COR-L47 (cell line): ENCODE measurements at regions not wholly inside any gene's neighbourhood (a gene's known extent, or its start where the extent isn't known, plus 50 kb on each side); places are given as distances from the start of the nearest gene placed in this dataset.

ENCODE experiments used
- DNase-seq: peaks from one replicate; lab custom pipeline; 2025; lab: John Stamatoyannopoulos, UW

DNA sequence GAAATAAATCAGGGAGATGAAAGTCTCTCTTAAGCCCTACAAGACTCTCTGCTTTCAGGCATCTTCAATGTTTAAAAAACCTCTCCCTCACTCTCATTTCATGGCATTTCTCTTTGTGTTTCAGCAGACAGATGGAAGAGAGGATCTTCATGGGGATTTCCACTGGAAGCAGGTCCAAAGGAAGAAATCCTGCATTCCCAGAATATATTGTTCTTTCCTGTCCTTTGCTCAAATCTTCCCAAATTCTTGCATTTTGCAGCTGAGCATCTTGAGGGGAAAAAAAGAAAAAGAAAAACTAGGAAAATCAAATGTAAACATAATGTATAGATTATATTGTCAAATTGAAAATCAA is 382.2 kb downstream of the ENC1 start:
- no peak for DNase-seq

DNA sequence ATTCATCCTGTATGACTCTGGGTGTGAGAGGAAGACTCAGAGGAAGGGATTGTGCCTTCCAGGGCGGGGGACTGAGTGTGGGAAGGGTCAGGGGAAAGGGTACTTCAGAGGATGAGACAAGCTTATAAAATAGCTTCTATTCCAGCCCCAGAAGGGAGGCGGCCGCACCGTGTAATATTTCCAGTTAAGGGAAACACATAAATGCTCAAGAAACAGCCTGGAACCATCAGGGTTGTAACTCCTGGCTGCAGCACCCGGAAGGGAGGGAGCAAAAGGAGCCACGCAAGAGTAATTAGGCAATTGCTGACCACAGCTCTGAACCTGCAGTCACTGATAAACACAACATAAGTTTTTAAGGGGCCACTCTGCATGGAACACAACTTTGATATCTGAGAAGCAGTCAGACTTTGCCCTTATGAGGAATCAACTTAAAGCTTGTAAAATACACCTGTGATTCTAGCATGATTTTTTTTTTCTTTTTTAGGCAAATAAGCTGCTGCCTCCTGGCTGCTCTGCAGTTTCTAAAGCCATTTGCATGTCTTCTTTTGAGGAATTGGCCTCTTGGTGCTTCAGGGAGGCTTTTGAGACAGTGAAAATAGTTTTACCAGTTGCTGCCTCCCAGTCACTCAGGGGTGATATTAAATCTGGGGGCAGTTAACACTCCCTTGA is 382.7 kb downstream of the ENC1 start:
- no peak for DNase-seq

- no peak for DNase-seq
Measured at GRCh38 chr5:74257060-74257527, 383.4 kb downstream of the ENC1 start.

DNA sequence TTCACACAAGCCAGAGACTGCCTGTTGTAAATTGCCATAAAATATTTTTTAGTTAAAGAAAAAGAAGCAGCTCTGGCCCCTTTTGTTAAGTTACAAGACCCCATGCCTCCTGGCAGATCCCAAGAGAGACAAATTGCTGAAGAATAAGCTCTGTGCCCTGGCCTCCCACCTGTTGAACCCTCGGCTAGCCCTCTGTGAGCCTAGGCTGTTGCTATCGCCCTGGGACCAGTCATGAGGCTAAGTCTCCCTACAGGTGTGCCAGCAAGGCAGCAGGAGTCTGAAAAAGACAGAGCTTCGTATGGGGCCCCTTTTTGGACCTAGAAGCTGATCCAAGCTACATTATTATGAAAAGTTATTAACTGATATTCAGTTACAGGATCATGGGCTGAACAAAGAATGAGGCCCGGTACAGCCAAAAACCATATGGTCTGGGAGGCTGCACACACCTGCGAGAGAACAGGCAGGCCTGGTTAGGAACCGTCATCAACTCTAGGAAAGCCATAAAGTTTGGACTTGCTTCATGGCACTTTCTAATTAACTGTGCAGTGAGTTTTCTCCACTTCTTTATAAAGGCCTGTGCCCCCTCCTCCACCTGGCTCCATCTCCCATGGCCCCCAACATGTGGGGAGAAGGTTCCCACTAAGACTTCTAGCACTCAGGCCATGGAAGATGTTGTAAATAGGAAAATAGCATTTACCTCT is 384.7 kb downstream of the ENC1 start:
- no peak for DNase-seq

DNA sequence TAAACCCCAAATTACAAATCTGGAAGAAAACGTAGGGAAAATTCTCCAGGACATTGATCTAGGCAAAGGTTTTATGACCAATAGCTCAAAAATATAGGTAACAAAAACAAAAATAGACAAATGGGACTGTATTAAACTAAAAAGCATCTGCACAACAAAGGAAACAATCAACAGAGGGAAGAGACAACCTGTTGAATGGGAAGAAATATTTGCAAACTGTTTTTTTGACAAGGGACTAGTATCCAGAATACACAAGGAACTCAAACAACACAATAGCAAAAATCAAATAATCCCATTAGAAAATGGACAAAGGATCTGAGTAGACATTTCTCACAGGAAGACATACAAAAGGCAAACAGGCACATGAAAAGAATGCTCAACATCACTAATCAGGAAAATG is 386.3 kb downstream of the ENC1 start:
- no peak for DNase-seq

DNA sequence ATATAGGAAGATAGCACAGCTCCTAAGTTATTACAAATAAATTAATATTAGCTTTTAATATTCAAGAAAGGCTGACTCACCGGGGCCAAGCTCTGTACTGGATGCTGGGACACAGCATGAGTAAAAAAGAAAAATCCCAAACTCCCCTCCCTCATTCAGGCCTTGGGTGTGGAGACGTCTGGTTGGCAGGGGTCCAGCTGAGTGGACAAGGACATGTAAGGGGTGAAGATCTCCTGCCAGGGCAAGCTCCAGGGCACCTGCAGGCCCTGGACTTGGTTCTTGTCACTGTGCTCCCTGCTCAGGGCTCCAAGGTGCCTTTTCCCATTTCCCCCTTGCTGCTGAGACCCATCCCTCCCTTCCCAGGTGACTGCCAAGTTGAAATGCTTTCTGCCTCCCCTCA is 388.5 kb downstream of the ENC1 start:
- DNase-seq: no peak

- DNase-seq: peak; percentile 38
Measured at GRCh38 chr5:74251141-74252035, 389.1 kb downstream of the ENC1 start.

GRCh38 chr5:74250304-74251102 is 390.0 kb downstream of the ENC1 start:
- no peak for DNase-seq

- no peak for DNase-seq
Measured at GRCh38 chr5:74248576-74248975, 392.0 kb downstream of the ENC1 start.

DNA sequence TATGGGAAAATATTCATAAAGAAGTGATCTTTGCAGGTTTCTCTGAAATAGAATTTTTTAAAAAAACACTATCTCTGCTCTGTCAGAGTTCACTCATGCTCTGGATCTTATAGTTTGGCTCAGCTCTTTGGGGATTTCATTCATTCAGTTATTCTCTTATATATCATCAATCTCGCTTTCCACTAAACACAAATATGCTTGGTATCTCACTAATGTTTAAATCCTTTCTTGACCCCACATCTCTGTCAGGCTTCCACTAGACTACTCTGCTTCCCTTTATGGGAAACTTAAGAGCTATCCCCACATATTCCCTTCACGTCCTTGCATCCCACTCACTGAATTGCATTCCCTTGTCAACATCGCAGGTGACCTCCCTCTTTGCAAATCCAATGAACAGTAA is 396.1 kb downstream of the ENC1 start:
- DNase-seq: no peak

DNA sequence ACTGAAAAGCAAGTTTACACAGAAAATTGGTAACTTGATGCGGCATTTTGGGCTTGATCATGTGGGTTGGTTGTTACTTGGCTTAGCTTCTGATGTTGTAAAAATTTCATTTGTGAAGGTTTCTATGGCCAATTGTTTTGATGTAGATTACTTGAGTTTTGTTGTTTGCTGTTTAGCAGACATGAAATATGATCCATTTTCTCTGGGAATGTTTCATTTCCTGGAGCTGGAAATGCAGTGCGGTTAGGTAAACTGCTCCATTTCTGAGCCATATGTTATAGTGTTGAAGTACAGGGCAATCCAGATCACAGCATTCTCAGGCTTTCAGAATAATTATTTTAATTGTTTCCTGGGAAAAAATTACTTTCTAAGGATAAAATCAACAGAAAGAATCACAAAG is 396.9 kb downstream of the ENC1 start:
- no peak for DNase-seq

DNA sequence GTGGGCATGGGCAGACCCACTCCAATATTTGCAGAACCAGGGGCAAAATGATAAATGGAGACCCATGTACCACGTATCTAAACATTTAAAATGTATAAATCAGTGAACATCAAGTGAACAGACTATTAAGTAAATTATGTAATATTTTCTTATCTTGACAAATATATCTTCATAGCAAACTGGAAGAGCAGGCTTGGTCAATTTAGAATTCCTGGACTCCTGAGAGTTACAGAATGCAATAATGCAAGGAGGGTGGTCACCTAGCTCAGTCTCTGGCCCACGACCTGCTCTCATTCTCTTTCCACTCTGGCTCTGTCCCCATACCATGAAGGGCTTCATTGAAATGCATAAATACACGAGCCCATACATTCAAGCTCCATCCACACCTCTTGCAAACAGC is 398.0 kb downstream of the ENC1 start:
- DNase-seq: no peak

DNA sequence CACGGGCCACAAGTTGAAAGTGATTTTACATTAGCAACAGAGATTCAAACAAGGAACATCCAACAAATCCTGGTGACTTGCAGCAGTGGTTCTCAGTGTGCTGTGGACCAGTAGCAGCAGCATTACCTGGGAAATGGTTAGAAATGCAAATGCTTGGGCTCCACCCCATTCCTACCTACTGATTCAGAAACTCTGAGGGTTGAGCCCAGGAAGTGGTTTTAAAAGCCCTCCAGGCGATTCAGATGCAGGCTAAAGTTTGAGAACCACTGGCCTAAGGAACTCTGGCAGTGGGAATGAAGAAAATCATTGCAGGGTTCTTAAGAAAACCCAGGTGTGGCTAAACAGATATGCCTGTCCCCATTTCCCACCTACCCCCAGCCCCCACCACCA is 398.8 kb downstream of the ENC1 start:
- DNase-seq: no peak

DNA sequence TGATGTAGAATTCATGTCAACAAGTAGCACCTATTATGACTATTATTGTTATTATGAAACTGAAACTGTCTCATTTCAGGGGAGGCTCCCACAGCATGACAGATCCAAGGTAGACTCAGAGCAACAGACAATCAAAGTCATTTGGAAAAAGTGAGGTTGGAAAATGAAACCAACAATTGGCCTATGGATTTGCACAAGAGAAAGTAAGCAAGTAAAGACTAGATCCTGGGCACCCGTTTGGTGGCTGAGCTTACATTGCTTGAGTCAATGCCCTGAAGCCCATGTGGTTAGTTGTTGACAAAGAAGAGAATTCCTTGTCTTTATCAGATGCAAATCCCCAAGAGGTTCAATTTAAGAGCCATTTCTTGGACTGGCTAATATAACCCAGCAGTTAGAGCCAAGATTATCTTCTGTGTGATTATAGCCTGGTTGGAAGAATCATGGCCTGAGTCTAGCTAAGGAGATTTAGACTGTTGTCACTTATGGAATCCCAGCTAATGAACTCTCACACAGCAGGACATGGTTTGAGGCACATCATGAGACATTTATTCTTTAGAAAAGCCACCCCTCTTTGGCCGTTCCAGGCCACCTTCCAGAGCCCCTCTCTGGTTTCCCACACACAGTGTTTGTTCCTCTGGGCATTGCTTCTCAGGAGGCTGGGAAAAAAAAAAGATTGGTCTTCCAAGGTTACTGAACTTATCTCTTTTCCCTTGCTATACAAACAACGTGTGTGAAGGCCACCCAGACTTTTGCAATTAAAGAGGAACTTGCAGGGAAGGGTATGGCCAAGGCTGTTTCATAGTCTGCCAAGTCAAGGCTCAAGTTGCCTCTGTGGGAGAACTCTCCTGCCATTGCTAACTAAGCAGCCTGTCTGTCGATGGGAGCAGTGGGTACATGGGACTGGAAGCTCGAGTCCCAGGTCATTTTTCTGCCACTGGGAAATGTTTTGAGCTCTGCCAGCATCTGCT is 399.5 kb downstream of the ENC1 start:
- no peak for DNase-seq

GRCh38 chr5:74239261-74239660 is 401.3 kb downstream of the ENC1 start:
- no peak for DNase-seq

- no peak for DNase-seq
Measured at GRCh38 chr5:74237571-74238145, 402.9 kb downstream of the ENC1 start.

GRCh38 chr5:74235552-74235951 is 405.0 kb downstream of the ENC1 start:
- DNase-seq: no peak

DNA sequence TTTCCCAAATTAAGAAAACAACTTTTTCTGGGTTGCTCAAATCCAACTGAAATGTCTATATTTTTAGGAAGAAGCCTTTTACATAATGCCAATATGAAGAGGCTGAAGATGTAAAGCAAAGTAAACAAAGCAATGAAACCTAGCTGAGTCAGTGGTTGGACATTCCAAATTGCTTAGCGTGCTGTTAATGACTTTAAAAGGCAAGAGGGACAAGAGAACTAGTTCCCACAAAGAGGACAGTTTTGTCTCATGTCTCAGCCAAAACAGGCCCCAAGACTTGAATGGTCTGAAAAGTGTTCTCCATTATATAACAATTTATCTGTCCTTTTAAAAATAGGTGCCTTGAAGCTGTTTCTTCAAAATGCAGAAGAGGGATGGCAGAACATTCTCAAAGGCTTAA is 407.0 kb downstream of the ENC1 start:
- no peak for DNase-seq

DNA sequence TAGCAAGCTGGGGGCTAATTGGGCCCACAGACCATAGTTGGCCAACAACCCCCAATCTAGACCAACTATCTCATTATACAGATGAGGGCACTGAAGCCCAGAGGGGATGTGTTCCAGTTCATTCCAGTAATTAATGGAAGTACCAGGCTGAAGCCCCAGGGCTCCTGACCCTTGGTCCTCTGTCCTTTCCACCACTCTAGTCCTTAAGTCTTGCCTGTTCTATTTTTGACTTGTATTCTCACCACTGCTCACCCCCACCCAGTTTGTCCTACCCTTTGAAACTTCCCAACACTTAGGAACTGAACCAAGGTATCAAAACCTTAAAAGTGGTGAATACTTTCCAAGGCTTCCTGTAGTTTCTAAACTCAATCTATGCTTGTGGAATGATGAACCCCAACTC is 407.4 kb downstream of the ENC1 start:
- no peak for DNase-seq

DNA sequence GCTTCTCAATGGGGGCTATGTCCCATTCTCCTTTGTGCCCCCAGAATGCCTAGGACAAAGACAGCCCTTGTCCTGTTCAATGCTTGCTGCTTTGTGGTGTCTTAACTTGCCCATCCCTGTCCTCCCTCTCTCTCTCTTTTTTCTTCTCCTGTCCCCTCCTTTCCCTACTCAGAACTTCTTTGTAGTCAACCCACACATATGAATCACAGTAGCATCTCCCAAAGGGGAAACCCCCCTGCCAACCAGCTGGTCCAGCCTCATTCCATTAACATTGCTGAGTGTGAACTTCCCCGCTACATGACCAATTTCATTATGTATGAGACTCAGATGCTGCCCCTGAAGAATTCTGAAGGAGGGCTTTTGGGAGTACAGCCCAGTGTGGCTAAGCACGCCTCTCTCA is 408.3 kb downstream of the ENC1 start:
- DNase-seq: no peak

DNA sequence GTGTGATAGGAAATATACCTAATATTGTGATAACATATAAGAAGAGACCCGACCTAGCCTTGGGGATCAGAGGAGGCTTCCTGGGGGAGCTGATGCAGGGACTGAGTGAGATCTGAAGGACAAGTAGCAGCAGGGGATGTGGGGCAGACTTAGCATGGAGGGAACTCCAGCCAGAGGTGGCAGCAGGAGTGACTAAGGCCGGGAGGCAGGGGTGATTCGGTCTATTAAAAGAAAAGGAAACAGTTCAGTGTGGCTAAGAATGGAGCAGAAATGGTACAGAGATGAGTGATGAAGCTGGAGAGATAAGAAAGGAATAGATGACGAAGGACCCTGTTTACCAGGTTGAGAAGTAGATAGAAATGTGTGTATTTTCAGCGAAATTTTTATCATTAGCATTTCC is 408.8 kb downstream of the ENC1 start:
- no peak for DNase-seq
